Eye (tissue), 1 donor: ENCODE measurements at regions not wholly inside any gene's neighbourhood (a gene's known extent, or its start where the extent isn't known, plus 50 kb on each side); places are given as distances from the start of the nearest gene placed in this dataset.
"Not testable (repeated sequence)": the region's sequence is repeated elsewhere in the genome, so short reads cannot be mapped to it uniquely, and the experiment has no call there.

Source experiments
- DNase-seq: peaks from one replicate; pipeline ENCODE4 v3.0.0-alpha.2; 2015

GRCh38 chr17:6893382-6894205, 62.1 kb upstream of the TEKT1 start:
- peak; percentile 14 for DNase-seq

DNA sequence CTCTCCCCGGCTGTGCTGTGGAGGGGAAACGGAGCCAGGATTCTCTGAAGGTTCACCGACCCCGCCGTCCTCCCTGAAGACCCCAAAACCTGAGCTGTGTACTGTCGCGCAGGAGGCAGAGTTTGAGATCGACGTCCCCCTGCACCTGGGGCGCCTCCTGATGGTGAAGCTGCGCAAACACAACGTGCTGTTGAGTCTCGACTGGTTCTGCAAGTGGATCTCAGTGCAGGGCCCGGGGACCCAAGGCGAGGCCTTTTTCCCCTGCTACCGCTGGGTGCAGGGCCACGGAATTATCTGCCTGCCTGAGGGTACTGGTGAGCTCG, 62.6 kb upstream of the TEKT1 start:
- DNase-seq, result peak; percentile 55

GRCh38 chr17:6901086-6901485, 69.6 kb upstream of the TEKT1 start:
- no peak for DNase-seq

DNA sequence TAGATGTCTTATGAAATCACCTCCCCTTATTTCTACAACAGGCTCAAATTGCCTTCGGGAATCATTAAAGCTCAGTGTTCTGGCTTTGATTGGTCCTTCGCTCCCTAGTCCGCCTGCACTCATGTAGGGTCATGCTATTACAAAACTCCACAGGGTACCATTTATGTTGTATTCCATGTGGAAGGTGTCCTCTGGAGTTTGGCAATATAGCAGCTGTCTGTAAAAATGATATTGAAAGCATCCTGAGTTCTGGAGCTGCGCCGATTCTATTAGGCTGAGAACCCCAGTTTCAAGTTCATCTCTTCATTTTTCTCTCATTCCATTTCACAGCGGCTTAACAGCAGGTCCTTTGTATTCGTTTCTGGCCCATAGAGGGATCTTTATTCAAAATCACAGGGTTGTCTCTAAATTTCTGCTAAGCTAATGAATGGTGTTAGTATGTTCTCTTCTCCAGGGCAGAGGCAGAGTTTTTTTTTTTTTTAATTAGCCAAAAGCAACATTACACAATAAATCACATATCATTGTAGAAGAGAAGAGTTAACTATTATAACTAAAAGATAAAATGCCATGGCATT, 71.9 kb upstream of the TEKT1 start:
- no peak for DNase-seq

DNA sequence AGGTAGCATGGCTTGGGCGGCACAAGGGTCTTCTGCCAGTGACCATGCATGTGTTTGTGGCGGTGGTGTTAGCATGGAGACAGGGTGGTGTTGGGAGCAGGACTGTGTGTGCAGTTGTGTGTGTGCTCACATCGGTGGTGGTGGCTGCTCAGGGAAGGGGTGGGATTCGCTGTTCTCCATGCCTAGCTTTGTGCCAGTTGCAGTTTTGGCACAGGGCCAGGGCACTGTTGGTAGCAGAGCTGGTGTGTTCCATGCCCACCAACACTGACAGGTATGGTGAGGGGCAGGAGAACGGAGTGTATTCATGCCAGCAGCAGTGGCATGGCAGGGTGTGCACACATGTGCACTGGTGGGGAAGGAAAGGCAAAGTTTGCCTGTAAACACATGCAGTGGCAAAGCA, 77.3 kb upstream of the TEKT1 start:
- DNase-seq, result no peak

DNA sequence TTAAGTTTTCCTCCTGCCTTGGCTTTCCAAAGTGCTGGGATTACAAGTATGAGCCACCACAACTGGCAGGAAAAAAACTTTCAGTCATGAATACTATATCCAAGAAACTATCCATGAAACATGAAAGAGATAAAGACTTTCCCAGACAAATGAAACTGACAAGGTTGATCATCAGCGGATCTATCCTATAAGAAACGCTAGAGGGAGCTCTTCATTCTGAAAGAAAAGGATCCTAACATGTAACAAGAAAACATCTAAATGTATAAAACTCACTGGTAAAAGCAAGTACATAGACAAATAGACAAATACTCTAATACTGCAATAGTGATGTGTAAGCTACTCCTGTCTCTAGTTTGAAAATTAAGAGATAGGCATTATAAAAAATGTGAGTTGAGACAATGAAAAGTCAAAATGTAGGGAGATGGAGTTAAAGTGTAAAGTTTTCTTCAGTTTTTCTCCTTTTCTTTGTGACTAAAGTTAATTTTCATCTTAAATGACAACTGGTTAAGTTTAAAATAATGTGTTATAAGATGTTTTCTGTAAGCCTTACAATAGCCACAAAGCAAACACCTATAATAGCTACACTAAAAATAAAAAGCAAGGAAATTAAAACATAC, 79.6 kb upstream of the TEKT1 start:
- DNase-seq, result peak; percentile 58

GRCh38 chr17:6912110-6913051, 80.9 kb upstream of the TEKT1 start:
- no peak for DNase-seq

GRCh38 chr17:6913608-6914443, 82.0 kb upstream of the ALOX12 start:
- DNase-seq, result peak; percentile 83

DNA sequence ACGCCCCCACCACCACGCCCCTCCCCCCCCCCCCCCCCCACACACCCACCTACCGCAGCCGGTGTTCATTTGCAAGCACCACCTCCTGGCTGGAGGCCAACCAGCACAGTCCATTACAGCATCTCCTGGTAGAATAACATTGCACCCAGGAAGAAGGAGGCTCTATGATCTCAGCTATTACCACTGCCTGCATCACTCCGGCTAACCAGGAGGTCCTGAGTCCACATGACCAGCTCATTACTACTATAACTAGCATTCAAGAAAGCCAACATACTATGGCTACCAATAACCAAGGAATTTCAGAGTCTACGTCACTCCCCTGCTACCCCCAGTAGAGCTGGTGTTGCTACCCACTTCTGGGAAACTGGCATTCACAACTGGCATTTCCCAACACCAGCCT, 81.1 kb upstream of the ALOX12 start:
- DNase-seq, result no peak

GRCh38 chr17:6915620-6916019, 80.2 kb upstream of the ALOX12 start:
- no peak for DNase-seq

DNA sequence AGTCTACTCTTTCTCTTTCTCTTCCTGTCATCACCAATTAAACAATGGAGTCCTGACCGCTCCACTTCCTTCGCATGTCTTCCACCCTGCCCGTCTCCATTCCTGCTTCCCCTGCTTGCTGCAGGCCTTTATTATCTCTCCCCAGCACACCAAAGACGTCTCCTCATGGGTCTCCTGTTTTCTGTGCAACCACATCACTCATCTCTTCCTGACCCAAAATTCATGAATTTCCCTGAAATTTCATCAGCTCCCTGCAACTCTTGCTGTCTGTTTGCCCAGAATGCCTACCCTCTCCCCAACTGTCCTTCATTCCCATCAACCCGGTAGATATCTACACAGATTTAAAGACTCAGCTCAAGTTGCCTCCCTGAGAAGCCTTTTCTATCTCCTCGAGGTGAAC, 76.7 kb upstream of the ALOX12 start:
- no peak for DNase-seq

- no peak for DNase-seq
Observed at GRCh38 chr17:6923385-6923784, 72.5 kb upstream of the ALOX12 start.

GRCh38 chr17:6924208-6924607, 71.6 kb upstream of the ALOX12 start:
- DNase-seq, result no peak

- no peak for DNase-seq
Observed at GRCh38 chr17:6926667-6927066, 69.2 kb upstream of the ALOX12 start.

DNA sequence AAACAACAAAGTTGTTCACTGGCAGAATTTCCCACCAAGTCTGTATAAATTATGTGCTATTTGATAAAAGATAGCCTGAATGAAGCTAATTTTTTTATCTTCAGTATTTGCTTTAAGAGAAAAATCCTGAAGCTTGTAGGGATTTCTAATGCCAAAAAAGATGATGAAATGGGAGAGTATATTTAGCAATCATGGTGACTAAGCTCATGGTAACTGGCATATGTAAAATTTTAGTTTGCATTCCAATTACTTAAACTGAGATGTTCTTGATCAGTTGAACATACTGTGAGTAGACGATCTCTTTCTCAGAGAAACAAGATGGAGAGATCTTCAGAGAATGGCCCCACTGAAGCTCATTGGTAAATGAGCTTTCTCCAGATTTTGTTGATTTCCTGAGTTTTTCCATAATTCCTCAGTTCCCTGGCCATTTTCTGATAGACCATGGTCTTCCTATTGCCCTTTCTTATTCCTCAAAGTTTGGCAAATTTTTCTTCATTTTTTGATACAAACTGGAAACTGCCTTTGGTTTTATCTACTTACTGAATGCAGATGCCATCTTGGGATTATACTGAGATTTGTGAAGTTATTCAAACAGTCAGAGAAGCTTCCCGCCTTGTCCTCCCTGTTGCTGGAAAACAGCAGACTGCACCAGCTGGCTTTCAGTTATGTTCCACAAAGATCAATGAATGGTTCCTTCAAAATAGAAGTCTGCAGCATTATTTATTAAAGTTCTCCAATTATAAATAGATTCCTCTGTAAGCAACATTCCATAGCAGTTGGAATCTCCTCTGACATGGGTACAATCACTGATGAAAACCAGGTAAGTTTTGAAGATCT, 68.3 kb upstream of the ALOX12 start:
- no peak for DNase-seq

GRCh38 chr17:6928193-6928592, 67.7 kb upstream of the ALOX12 start:
- no peak for DNase-seq

DNA sequence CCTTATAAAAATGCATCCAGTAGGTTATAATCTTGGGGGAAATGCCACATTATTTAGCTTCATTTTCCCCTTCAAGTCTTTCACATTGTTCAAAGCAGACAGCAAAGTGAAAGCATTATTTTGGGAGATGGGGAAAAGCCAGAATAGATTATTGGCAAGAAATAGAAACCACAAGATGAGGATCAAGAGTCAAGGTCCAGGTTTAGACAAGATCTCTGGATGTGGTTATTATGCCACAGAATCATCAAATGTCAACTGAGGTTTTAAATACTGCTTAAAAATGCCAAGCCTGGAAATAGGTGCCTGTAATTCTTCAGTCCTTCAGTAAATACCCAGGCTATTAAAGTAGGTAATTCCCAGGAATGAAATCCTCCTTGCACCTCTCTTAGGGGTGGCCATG, 65.1 kb upstream of the ALOX12 start:
- DNase-seq, result no peak

DNA sequence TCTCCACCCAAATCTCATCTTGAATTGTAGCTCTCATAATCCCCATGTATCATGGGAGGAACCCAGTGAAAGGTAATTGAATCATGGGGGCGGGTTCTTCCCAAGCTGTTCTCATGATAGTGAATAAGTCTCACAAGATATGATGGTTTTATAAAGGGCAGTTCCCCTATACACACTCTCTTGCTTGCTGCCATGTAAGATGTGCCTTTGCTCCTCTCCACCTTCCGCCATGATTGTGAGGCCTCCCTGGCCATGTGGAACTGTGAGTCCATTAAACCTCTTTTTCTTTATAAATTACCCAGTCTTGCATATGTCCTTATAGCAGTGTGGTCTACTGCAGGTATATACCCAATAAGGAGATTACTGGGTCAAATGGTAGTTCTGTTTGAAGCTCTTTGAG, 61.3 kb upstream of the ALOX12 start:
- DNase-seq, result not testable (repeated sequence)

DNA sequence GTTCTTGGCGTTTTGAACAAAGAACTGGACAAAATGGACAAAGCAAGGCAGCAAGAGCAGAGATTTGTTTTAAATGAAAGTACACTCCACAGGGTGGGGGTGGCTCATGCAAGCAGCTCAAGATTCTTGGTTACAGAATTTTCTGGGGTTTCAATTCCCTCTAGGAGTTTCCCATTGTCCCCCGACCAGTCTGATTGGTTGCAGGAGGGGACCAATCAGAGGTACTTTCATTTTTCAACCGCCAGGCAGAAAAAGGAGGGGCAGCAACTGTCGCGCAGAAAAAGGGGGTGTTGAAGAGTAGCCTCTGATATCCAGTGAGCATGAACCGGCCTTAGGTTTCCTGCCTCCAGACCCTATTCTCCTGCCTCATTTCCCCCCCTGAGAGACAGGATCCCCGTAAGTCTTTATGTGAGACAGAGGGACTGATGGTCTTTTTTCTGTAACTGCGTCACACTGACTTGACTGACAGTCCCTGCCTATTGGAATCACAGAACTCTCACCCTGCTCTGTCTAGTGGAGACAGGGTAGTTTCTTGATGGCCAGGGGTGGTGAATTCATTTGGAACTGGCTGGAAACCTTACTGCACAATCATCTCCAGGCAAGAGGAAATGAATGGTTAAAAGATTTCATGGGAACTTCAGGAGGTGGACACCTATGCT, 59.4 kb upstream of the ALOX12 start:
- no peak for DNase-seq

DNA sequence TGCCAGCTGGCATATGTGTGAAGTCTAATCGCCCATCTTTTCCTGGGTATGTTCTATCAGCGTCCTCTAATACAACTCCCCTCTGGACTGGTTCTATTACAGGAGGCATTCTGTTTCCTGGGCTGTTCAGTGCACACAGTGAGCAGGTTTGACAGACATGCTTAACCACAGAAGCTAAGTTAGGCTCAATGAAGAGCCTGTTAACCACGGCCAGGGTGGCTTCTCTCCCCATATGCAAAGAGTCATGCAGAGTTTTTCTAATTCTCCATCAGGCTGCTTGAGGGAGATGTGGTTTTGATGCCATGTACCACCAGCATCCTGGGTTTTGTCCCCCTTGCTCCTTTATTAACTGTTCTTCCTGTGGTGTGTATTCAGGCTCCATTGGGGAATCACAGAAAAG, 57.2 kb upstream of the ALOX12 start:
- DNase-seq, result no peak

- DNase-seq, result no peak
Observed at GRCh38 chr17:6940186-6940649, 55.6 kb upstream of the ALOX12 start.
